ENCODE measurements at regions not wholly inside any gene's neighbourhood (a gene's known extent, or its start where the extent isn't known, plus 50 kb on each side); places are given as distances from the start of the nearest gene placed in this dataset.

DNA sequence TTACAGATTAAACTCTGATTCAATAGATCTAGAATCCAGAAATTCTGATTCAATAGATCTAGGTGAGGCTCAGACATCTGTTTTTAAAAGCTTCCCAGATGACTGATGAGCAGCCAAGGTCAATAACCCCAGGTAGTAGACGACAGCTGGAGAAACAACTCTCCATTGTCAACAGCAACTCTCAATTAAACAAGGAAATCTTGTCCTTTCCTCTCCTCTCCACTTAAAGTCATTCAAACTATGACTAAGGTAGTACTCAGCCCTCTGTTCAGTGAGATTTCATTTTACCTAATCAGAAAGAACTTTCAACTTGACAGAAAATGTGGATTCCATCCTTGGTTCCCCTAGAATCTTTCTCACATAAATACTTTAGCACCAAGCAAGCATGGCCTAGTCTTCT is 94.6 kb upstream of the SCG2 start:
- TF ChIP-seq, protein P1, sequence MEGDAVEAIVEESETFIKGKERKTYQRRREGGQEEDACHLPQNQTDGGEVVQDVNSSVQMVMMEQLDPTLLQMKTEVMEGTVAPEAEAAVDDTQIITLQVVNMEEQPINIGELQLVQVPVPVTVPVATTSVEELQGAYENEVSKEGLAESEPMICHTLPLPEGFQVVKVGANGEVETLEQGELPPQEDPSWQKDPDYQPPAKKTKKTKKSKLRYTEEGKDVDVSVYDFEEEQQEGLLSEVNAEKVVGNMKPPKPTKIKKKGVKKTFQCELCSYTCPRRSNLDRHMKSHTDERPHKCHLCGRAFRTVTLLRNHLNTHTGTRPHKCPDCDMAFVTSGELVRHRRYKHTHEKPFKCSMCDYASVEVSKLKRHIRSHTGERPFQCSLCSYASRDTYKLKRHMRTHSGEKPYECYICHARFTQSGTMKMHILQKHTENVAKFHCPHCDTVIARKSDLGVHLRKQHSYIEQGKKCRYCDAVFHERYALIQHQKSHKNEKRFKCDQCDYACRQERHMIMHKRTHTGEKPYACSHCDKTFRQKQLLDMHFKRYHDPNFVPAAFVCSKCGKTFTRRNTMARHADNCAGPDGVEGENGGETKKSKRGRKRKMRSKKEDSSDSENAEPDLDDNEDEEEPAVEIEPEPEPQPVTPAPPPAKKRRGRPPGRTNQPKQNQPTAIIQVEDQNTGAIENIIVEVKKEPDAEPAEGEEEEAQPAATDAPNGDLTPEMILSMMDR (IDR thresholded peaks at IDR 0.05) = no peak
- TF ChIP-seq POLR2A (IDR thresholded peaks at IDR 0.05) (no peak), EP300 (IDR thresholded peaks at IDR 0.05) (no peak)
